Lower leg skin (tissue), 4 donors: ENCODE measurements at regions not wholly inside any gene's neighbourhood (a gene's known extent, or its start where the extent isn't known, plus 50 kb on each side); places are given as distances from the start of the nearest gene placed in this dataset.

ENCODE experiments used
- DNase-seq, 2 donors: peaks; one replicate each; pipeline ENCODE4 v3.0.0-alpha.2; 2019; ENCODE audit warnings: low spot score in 2 of 2
- H3K4me3 ChIP-seq: fragments of 200-600 bp; sonication (generic); 2 replicates; pipeline ENCODE4 v1.5.1; 2017; ENCODE audit warnings: mild to moderate bottlenecking, low read depth; ENCODE audit not compliant: poor library complexity, severe bottlenecking
- CTCF ChIP-seq, 3 donors: fragments of 450-650 bp; IDR thresholded peaks; one replicate each; pipeline ENCODE4 v1.5.1; 2016; ENCODE audit warnings: antibody characterized with exemption in 3 of 3, mild to moderate bottlenecking in 3 of 3, moderate library complexity in 2 of 3
- POLR2A ChIP-seq, 2 donors: fragments of 450-650 bp; IDR thresholded peaks; one replicate each; pipeline ENCODE4 v1.6.1; 2016 to 2017; ENCODE audit warnings: antibody characterized with exemption in 2 of 2, mild to moderate bottlenecking in 1 of 2, moderate library complexity in 1 of 2
- WGBS, 2 donors: methylation state at CpG; one replicate each; pipeline ENCODE4 v1.1.5; 2018; 5-methylcytosine and 5-hydroxymethylcytosine counted together
- intact Hi-C: fragments of 100-400 bp; cut with DNase I; formaldehyde crosslinking; loops from one replicate; pipeline ENCODE4 v1.15.0; 2023; ENCODE audit warnings: low total_unique reads

- no peak for DNase-seq
- 83 to 85% methylated on average over 12 to 17 of the region's 17 CpGs for WGBS, 2 donors
- TF ChIP-seq POLR2A (IDR thresholded peaks at IDR 0.05), result no peak
- TF ChIP-seq CTCF (IDR thresholded peaks at IDR 0.05), result no peak
- H3K4me3 ChIP-seq, result no peak overlapping the region
- intact Hi-C loops, result no loop called here
These were observed 278.9 kb downstream of the SEC14L1 start for GRCh38 chr17:77419547-77420094.

- H3K4me3 ChIP-seq, result no peak overlapping the region
- TF ChIP-seq POLR2A (IDR thresholded peaks at IDR 0.05) (no peak), CTCF (IDR thresholded peaks at IDR 0.05) (no peak)
- DNase-seq, result no peak
- WGBS, 2 donors, result 60% methylated on average over 10 to 11 of the region's 14 CpGs
- intact Hi-C loops, result no loop called here
These were observed 279.5 kb downstream of the SEC14L1 start for GRCh38 chr17:77420095-77420803.

- intact Hi-C loops, result no loop called here
- DNase-seq, result no peak
- TF ChIP-seq CTCF (IDR thresholded peaks at IDR 0.05), result no peak
- no peak for TF ChIP-seq POLR2A (IDR thresholded peaks at IDR 0.05)
- H3K4me3 ChIP-seq, result no peak overlapping the region
- WGBS, 2 donors, result 42 to 48% methylated on average over 19 of the region's 19 CpGs
These were observed 280.2 kb downstream of the SEC14L1 start for GRCh38 chr17:77420804-77421629.

- TF ChIP-seq POLR2A (IDR thresholded peaks at IDR 0.05), result no peak
- no peak for TF ChIP-seq CTCF (IDR thresholded peaks at IDR 0.05)
- intact Hi-C loops, result no loop called here
- DNase-seq, result no peak
- whole genome bisulfite sequencing, 2 donors, result 58 to 59% methylated on average over 13 of the region's 13 CpGs
- H3K4me3 ChIP-seq, result no peak overlapping the region
These were observed 280.8 kb downstream of the SEC14L1 start for GRCh38 chr17:77421630-77421972.

GRCh38 chr17:77422104-77422747 lies 281.5 kb downstream of the SEC14L1 start:
- intact Hi-C loops, result no loop called here

More at GRCh38 chr17:77422104-77422747, 281.5 kb downstream of the SEC14L1 start:
- no peak for TF ChIP-seq POLR2A (IDR thresholded peaks at IDR 0.05)
- TF ChIP-seq CTCF (IDR thresholded peaks at IDR 0.05), result no peak
- whole genome bisulfite sequencing, 2 donors, result 76 to 81% methylated on average over 18 of the region's 18 CpGs
- DNase-seq, result no peak
- H3K4me3 ChIP-seq, result no peak overlapping the region
